H1 (cell line): ENCODE measurements at regions not wholly inside any gene's neighbourhood (a gene's known extent, or its start where the extent isn't known, plus 50 kb on each side); places are given as distances from the start of the nearest gene placed in this dataset.

Experiments
- CTCF ChIA-PET: fragments of 300-600 bp; sonication (Branson Sonifier 250); formaldehyde crosslinking; loops from one replicate; lab custom pipeline; 2021; ENCODE audit not compliant: partially characterized antibody; lab: Charles Lee
- POLR2A ChIA-PET: fragments of 300-600 bp; sonication (Branson Sonifier 250); formaldehyde crosslinking; loops from one replicate; lab custom pipeline; 2021; ENCODE audit warnings: inconsistent platforms; ENCODE audit not compliant: partially characterized antibody; lab: Charles Lee
- DNase-seq, 2 experiments: peaks; one replicate each; pipeline versions ENCODE4 v3.0.0 to v3.0.0-alpha.2; 2010 to 2022; ENCODE audit warnings: low spot score in 2 of 2, low read depth in 1 of 2, mixed read lengths in 1 of 2
- FAIRE-seq: peaks from 2 replicates; lab custom pipeline; 2011; peaks lifted over from hg19 to GRCh38; lab: Jason Lieb, UNC
- H2AFZ ChIP-seq: 2 replicates; pipeline ENCODE4 v1.8.1; 2012; ENCODE audit warnings: low read length, inconsistent platforms
- H2AK5ac ChIP-seq: 2 replicates; pipeline ENCODE4 v1.6.1; 2013; ENCODE audit warnings: low read depth, low read length
- H2BK120ac ChIP-seq: replicated peaks from 2 replicates; pipeline ENCODE3; 2013; ENCODE audit warnings: low read depth, low read length, inconsistent platforms
- H2BK12ac ChIP-seq: 2 replicates; pipeline ENCODE4 v1.6.1; 2013; ENCODE audit warnings: low read depth, low read length
- H2BK15ac ChIP-seq: 2 replicates; pipeline ENCODE4 v1.6.1; 2013; ENCODE audit warnings: low read length
- H2BK20ac ChIP-seq: 2 replicates; pipeline ENCODE4 v1.6.1; 2013; ENCODE audit warnings: low read length
- H2BK5ac ChIP-seq: 2 replicates; pipeline ENCODE4 v1.6.1; 2013; ENCODE audit warnings: low read depth, low read length
- H3K14ac ChIP-seq: 2 replicates; pipeline ENCODE4 v1.6.1; 2013; ENCODE audit warnings: inconsistent platforms; ENCODE audit not compliant: insufficient read length
- H3K18ac ChIP-seq: 2 replicates; pipeline ENCODE4 v1.6.1; 2013; ENCODE audit warnings: low read length; ENCODE audit errors: extremely low read depth
- H3K23ac ChIP-seq: 2 replicates; pipeline ENCODE4 v1.6.1; 2013; ENCODE audit warnings: inconsistent platforms; ENCODE audit not compliant: insufficient read length
- H3K23me2 ChIP-seq: 2 replicates; pipeline ENCODE4 v1.6.1; 2013; ENCODE audit warnings: low read depth, low read length
- H3K27ac ChIP-seq: 2 replicates; pipeline ENCODE4 v1.6.1; 2011; ENCODE audit warnings: low read depth, low read length, inconsistent platforms
- H3K27me3 ChIP-seq, 4 experiments: replicated peaks in 1 of 4; 1 replicate in 1 of 4; 2 replicates in 3 of 4; pipeline versions ENCODE4 v1.6.1 to v1.8.1; 2011 to 2013; ENCODE audit warnings: low read length in 3 of 4, mild to moderate bottlenecking in 3 of 4, inconsistent platforms in 2 of 4, mixed read lengths in 2 of 4, moderate library complexity in 1 of 4; ENCODE audit not compliant: control insufficient read depth in 3 of 4, insufficient read depth in 3 of 4; ENCODE audit errors: extremely low read depth in 1 of 4
- H3K36me3 ChIP-seq, 4 experiments: 2 replicates each; pipeline versions ENCODE4 v1.6.1 to v1.8.1; 2011 to 2013; ENCODE audit warnings: mild to moderate bottlenecking in 4 of 4, low read length in 3 of 4, moderate library complexity in 2 of 4, control low read depth in 1 of 4, inconsistent platforms in 1 of 4; ENCODE audit not compliant: insufficient read depth in 4 of 4, control insufficient read depth in 2 of 4
- H3K4ac ChIP-seq: replicated peaks from 2 replicates; pipeline ENCODE3; 2013; ENCODE audit warnings: low read length, low read depth, mixed read lengths, inconsistent platforms; ENCODE audit not compliant: insufficient read length
- H3K4me1 ChIP-seq, 4 experiments: replicated peaks in 1 of 4; 1 replicate in 1 of 4; 2 replicates in 3 of 4; pipeline versions ENCODE4 v1.6.1 to v1.8.1; 2011 to 2013; ENCODE audit warnings: low read length in 3 of 4, inconsistent platforms in 2 of 4, mixed read lengths in 1 of 4; ENCODE audit not compliant: insufficient read depth in 4 of 4, control insufficient read depth in 3 of 4
- H3K4me2 ChIP-seq, 2 experiments: 2 replicates each; pipeline versions ENCODE4 v1.6.1 to v1.8.1; 2011 to 2013; ENCODE audit warnings: low read depth in 2 of 2, low read length in 2 of 2, control low read depth in 1 of 2, inconsistent platforms in 1 of 2, mild to moderate bottlenecking in 1 of 2; ENCODE audit not compliant: insufficient read depth in 1 of 2
- H3K4me3 ChIP-seq, 4 experiments: fragments of 200-600, 300-600 bp in 1 of 4; sonication (generic), shearing (Covaris generic), sonication (Bioruptor Twin) in 1 of 4; 2 replicates each; pipeline versions ENCODE4 v1.5.1 to v1.8.1; 2011 to 2016; ENCODE audit warnings: low read length in 4 of 4, low read depth in 3 of 4, control low read depth in 2 of 4, inconsistent platforms in 2 of 4, mild to moderate bottlenecking in 2 of 4, mixed read lengths in 1 of 4, moderate library complexity in 1 of 4; ENCODE audit not compliant: insufficient read depth in 2 of 4; ENCODE audit errors: extremely low read depth in 1 of 4
- H3K56ac ChIP-seq: replicated peaks from 2 replicates; pipeline ENCODE3; 2013; ENCODE audit warnings: low read depth, mild to moderate bottlenecking, mixed read lengths, low read length, inconsistent platforms; ENCODE audit not compliant: insufficient read length
- H3K79me1 ChIP-seq: 2 replicates; pipeline ENCODE4 v1.6.1; 2013; ENCODE audit warnings: low read depth, low read length, control low read depth
- H3K79me2 ChIP-seq, 2 experiments: 2 replicates each; pipeline versions ENCODE4 v1.6.1 to v1.8.1; 2012 to 2013; ENCODE audit warnings: low read length in 2 of 2, mild to moderate bottlenecking in 2 of 2, inconsistent platforms in 1 of 2; ENCODE audit not compliant: insufficient read depth in 2 of 2, control insufficient read depth in 1 of 2
- H3K9ac ChIP-seq, 4 experiments: replicated peaks in 1 of 4; 1 replicate in 1 of 4; 2 replicates in 3 of 4; pipeline versions ENCODE4 v1.6.1 to v1.8.1; 2011 to 2013; ENCODE audit warnings: low read depth in 3 of 4, low read length in 3 of 4, control low read depth in 2 of 4, mild to moderate bottlenecking in 2 of 4, moderate library complexity in 2 of 4, inconsistent platforms in 1 of 4; ENCODE audit errors: extremely low read depth in 1 of 4
- H3K9me3 ChIP-seq, 2 experiments: 2 replicates each; pipeline versions ENCODE4 v1.6.1 to v1.8.1; 2012 to 2013; ENCODE audit warnings: mild to moderate bottlenecking in 2 of 2, moderate library complexity in 2 of 2, control low read depth in 1 of 2, inconsistent platforms in 1 of 2, low read depth in 1 of 2, low read length in 1 of 2, mixed read lengths in 1 of 2; ENCODE audit not compliant: insufficient read depth in 2 of 2
- H4K20me1 ChIP-seq, 2 experiments: replicated peaks in 1 of 2; 2 replicates each; pipeline versions ENCODE3 to v1.8.1; 2011 to 2013; ENCODE audit warnings: inconsistent platforms in 2 of 2, low read length in 2 of 2, mild to moderate bottlenecking in 1 of 2; ENCODE audit not compliant: insufficient read depth in 2 of 2, control insufficient read depth in 1 of 2
- H4K5ac ChIP-seq: 2 replicates; pipeline ENCODE4 v1.6.1; 2013; ENCODE audit warnings: low read length, low read depth, mixed read lengths, inconsistent platforms; ENCODE audit not compliant: insufficient read length
- H4K8ac ChIP-seq: 2 replicates; pipeline ENCODE4 v1.8.0; 2013; ENCODE audit warnings: mild to moderate bottlenecking, moderate library complexity, low read length, inconsistent platforms; ENCODE audit not compliant: insufficient read depth; ENCODE audit errors: extremely low read depth
- H4K91ac ChIP-seq: replicated peaks from 2 replicates; pipeline ENCODE3; 2013; ENCODE audit warnings: low read length, mixed read lengths, inconsistent platforms; ENCODE audit not compliant: insufficient read length
- SIRT6 ChIP-seq: IDR thresholded peaks from one replicate; pipeline ENCODE4 v1.7.1; 2012; ENCODE audit warnings: low read length, inconsistent platforms
- WGBS, 2 experiments: shearing (Covaris generic) in 1 of 2; methylation state at CpG; one replicate each; pipeline versions ENCODE4 v1.1.6 to v1.1.7; 2013 to 2015; ENCODE audit warnings: low lambda C conversion rate in 2 of 2, mixed read lengths in 2 of 2, inconsistent platforms in 1 of 2, low coverage in 1 of 2, missing lambda C conversion rate in 1 of 2; ENCODE audit not compliant: insufficient replicate concordance in 2 of 2, insufficient coverage in 1 of 2, insufficient read length in 1 of 2; ENCODE audit errors: extremely low coverage in 1 of 2, missing lambda C conversion rate in 1 of 2; 5-methylcytosine and 5-hydroxymethylcytosine counted together

DNA sequence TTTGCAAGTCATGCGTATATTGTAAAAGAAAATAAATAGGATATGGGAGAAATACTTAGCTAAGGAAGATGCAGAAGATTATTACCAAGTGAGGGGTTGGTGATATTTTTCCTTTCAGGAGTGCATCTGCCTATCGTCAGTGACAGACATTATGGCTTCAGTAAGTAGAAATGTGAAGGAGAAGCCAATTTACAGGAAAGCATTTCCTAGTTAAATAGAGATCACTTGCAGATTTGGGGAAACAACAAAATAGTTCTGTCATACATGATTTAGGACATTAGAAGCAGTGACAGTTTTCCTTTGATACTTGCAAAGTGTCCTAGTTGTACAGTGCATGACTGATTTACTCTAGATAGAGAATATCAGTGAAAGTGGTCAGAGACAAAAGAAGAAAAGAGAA lies 747.8 kb upstream of the KLHL1 start:
- Histone ChIP-seq H3K18ac (no peak overlapping the region), H2AK5ac (no peak overlapping the region), H4K5ac (no peak overlapping the region), H2BK5ac (no peak overlapping the region), H2AFZ (no peak overlapping the region), H3K36me3 (no peaks in the 10 kb centered on the region), H2BK120ac (no peak overlapping the region), H4K8ac (no peak overlapping the region), H3K4me3 (no peak overlapping the region), H2BK15ac (no peak overlapping the region), H3K27me3 (no peaks in the 10 kb centered on the region), H3K79me2 (no peaks in the 10 kb centered on the region), H3K23ac (no peak overlapping the region), H4K20me1 (no peaks in the 10 kb centered on the region), H2BK20ac (no peak overlapping the region), H3K27ac (no peak overlapping the region), H3K23me2 (no peaks in the 10 kb centered on the region), H3K14ac (no peak overlapping the region), H4K91ac (no peak overlapping the region), H3K79me1 (no peaks in the 10 kb centered on the region), H3K9me3 (no peaks in the 10 kb centered on the region), H2BK12ac (no peak overlapping the region), H3K4me1 (no peaks in the 10 kb centered on the region), H3K56ac (no peak overlapping the region), H3K9ac (no peak overlapping the region), H3K4me2 (no peak overlapping the region), H3K4ac (no peak overlapping the region)
- TF ChIP-seq SIRT6 = no peak
- DNase-seq (no peak), FAIRE-seq (no peak)
- ChIA-PET CTCF (no interaction called here), POLR2A (no interaction called here)
- WGBS, 2 experiments = 86% methylated on average over 2 of the region's 2 CpGs; no CpG with 5 or more reads in 1 of the 2 experiments
